Fibroblast of pulmonary artery (primary cell): ENCODE measurements at regions not wholly inside any gene's neighbourhood (a gene's known extent, or its start where the extent isn't known, plus 50 kb on each side); places are given as distances from the start of the nearest gene placed in this dataset.
A peak's percentile ranks its signal among the peaks of the same experiment; 100 is the strongest.

ENCODE experiments used
- DNase-seq: peaks from one replicate; pipeline ENCODE4 v3.0.0-alpha.2; 2010; ENCODE audit warnings: low read depth
- H3K4me3 ChIP-seq: replicated peaks from 2 replicates; pipeline ENCODE4 v1.5.1; 2011; ENCODE audit warnings: low read depth, mild to moderate bottlenecking, control low read depth, low read length, moderate library complexity
- TF ChIP-seq, protein P1 (sequence below): IDR thresholded peaks from 2 replicates; pipeline ENCODE4 v1.5.1; 2011; ENCODE audit warnings: mild to moderate bottlenecking, control low read depth, low read length, inconsistent platforms; ENCODE audit errors: missing control alignments

- no peak overlapping the region for H3K4me3 ChIP-seq
- TF ChIP-seq, protein P1, sequence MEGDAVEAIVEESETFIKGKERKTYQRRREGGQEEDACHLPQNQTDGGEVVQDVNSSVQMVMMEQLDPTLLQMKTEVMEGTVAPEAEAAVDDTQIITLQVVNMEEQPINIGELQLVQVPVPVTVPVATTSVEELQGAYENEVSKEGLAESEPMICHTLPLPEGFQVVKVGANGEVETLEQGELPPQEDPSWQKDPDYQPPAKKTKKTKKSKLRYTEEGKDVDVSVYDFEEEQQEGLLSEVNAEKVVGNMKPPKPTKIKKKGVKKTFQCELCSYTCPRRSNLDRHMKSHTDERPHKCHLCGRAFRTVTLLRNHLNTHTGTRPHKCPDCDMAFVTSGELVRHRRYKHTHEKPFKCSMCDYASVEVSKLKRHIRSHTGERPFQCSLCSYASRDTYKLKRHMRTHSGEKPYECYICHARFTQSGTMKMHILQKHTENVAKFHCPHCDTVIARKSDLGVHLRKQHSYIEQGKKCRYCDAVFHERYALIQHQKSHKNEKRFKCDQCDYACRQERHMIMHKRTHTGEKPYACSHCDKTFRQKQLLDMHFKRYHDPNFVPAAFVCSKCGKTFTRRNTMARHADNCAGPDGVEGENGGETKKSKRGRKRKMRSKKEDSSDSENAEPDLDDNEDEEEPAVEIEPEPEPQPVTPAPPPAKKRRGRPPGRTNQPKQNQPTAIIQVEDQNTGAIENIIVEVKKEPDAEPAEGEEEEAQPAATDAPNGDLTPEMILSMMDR: no peak
- DNase-seq: peak; percentile 65
These were observed 511.8 kb upstream of the USP24 start for GRCh38 chr1:55726994-55727393.

DNA sequence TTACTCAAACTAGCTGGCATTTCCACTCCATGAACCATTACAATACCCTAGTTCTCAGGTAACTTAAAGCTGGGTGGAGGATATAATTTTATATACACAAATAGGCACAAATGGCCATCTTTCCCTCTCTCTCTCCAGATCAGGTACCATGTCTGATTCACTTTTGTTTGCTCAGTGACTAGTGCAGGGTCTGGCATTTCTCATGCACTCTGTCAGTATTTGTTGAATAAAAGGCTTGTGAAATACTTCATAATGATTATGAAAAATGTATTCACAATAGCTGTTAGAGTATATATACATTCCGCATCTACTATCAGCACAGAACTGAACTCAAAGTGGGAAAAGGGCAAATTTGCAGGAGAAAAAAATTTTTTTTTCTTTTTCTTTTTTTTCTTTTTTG lies 510.2 kb upstream of the USP24 start:
- H3K4me3 ChIP-seq: no peak overlapping the region
- DNase-seq: peak; percentile 61
- TF ChIP-seq, protein P1: no peak

DNA sequence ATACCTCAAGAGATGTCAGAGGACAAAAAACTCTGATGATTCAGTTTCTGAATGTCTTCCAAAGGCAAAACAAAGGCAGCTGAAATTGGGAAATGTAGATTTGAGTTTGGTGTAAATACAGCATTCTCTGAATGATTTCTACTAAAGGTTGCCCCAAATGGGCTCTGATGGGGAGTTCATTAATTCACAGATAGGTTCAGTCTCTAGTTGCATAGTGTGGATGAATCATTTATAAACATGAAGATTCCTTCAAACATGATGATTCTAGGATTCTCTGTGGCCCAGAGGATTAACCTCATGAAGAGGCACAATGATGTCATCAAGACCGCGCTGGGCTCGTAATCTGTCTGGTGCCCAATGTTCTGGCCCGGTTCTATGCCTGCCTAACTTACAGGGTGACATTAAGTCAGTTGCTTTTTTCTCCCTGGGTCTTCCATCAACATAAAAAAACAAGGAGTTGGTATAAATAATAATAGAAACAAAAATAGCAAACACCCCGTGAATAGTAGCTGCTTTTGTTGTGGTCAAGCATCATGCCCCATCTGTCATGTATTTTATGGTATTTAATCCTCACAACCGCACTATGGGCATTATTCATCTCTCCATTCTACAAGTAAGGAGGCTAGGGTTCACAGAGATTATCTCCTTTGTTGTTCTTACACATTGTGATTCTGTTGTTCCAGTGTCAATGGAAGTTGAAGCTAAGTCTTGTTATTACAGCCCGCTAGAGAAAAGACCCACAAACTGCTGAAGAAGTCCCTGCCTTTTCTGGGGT lies 509.6 kb upstream of the USP24 start:
- TF ChIP-seq, protein P1: no peak
- H3K4me3 ChIP-seq: no peak overlapping the region
- DNase-seq: peak; percentile 82

DNA sequence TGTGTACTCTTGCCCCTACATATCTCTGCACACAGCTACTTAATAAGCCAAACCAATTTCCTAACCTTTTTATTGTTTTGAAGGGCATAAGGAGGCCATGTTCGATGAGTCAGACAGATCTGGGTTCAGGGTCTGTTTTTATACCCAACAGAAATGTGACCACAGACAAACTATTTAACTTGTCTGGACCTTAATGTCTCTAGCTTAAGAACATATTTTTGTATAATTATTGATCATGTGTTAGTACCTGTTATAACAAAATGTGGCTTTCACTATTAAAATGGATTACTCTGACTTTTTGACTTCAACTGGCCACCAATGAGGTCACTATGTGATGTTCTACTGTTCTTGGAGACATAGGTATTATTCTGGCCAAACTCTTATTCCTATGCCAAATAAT lies 507.8 kb upstream of the USP24 start:
- TF ChIP-seq, protein P1: no peak
- DNase-seq: peak; percentile 14
- no peak overlapping the region for H3K4me3 ChIP-seq

GRCh38 chr1:55720261-55720660 lies 505.1 kb upstream of the USP24 start:
- no peak overlapping the region for H3K4me3 ChIP-seq

GRCh38 chr1:55718758-55719671 lies 503.9 kb upstream of the USP24 start:
- peak; percentile 99 for DNase-seq
- H3K4me3 ChIP-seq: no peak overlapping the region
- TF ChIP-seq, protein P1: no peak

More at GRCh38 chr1:55720261-55720660, 505.1 kb upstream of the USP24 start:
- DNase-seq: no peak
- TF ChIP-seq, protein P1: no peak
